ENCODE measurements at regions not wholly inside any gene's neighbourhood (a gene's known extent, or its start where the extent isn't known, plus 50 kb on each side); places are given as distances from the start of the nearest gene placed in this dataset.

DNA sequence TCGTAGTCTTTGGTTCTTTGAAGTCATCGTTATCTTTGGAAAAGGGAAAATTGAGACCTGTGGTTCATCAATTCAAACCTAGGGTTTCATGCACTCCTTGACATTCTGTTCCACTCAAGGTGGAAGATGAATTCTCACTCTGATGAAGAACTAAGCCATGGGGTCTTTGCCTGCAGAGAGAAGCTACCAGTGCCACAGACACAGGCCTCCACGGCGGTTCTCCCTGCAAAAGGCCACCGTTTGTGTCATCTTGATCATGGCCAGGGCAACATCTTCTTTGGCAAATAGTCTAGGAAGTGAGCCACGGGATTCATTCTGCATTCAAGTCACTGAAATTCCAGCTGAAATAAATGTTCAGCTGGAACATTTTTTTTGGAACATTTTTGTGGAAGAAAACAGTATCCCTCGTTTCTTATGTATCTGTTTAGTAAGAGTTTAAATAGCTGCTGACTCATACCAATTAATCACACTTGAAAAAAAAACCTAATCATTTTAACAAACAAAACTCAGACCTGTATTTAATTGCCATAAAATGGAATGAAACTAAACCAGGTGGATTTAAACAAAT, 206.0 kb upstream of the FOXQ1 start:
- Histone ChIP-seq H3K4me1 (ENCODE audit: insufficient read depth) (no peaks in the 10 kb centered on the region; the same call in 1 of the 2 replicates), H3K9me3 (ENCODE audit: low read depth) (no peaks in the 10 kb centered on the region), H3K4me2 (ENCODE audit: unreplicated experiment) (no peak overlapping the region), H4K20me1 (ENCODE audit: insufficient read depth) (no peaks in the 10 kb centered on the region), H3K9ac (no peak overlapping the region), H3K79me2 (ENCODE audit: insufficient read depth) (no peaks in the 10 kb centered on the region), H3K27me3 (replicated peaks; ENCODE audit: insufficient read depth) (peaks cover 15% of the 10 kb centered on the region), H3K36me3 (ENCODE audit: low read depth) (no peaks in the 10 kb centered on the region), H2AFZ (no peak overlapping the region), H3K27ac (no peak overlapping the region), H3K9me2 (ENCODE audit: insufficient read depth) (no peaks in the 10 kb centered on the region), H3K4me3 (no peak overlapping the region), H3F3A (ENCODE audit: insufficient read depth) (no peaks in the 10 kb centered on the region)
- peak; percentile 23 for DNase-seq
- 41 to 47% methylated on average over 7 of the region's 7 CpGs for WGBS, 2 experiments (ENCODE audit: low coverage in 1 of 2, low lambda C conversion rate in 2 of 2, missing lambda C conversion rate in 2 of 2)
- TF ChIP-seq EZH2 (IDR thresholded peaks at IDR 0.05; ENCODE audit: insufficient read depth, poor library complexity, severe bottlenecking) (no peak), EZH2phosphoT487 (IDR thresholded peaks at IDR 0.05; ENCODE audit: insufficient read depth, low read depth) (no peak)
- in situ Hi-C loops (cut with MboI) = no loop called here

DNA sequence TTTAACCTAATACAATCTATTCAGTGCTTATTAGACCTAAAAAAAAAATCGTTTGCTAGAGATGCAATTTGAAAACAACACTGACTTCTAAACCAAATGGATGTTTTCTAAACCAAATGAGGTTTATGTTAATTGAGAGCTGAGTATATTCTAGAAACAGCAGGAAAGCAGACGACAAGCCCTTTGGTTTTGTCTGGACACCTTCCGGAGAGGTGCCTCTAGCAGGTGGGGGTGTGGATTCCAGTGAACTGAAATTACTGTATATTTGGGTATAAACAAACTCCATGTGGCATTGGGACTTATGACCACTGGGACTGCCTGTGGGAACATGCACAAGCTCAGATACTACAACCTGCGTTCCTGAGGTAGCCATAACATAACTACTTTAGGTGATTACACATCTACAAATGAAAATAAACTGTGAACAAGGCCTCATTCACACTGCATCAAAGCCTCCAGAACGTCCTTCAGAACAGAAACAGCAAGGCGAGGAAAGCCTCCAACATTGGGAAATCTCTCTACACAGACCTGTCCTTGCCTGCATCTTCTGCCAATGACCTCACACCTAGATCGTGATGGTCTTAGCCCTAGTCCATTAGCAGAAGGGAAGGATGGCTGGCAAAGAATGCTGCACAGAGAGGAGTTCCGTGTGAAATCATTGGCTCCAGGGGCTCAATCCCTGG, 206.8 kb upstream of the FOXQ1 start:
- Histone ChIP-seq H3K4me3 (no peak overlapping the region), H3K9me2 (ENCODE audit: insufficient read depth) (no peaks in the 10 kb centered on the region), H3K27me3 (replicated peaks; ENCODE audit: insufficient read depth) (peaks cover 15% of the 10 kb centered on the region), H4K20me1 (ENCODE audit: insufficient read depth) (no peaks in the 10 kb centered on the region), H3K27ac (no peak overlapping the region), H3K36me3 (ENCODE audit: low read depth) (no peaks in the 10 kb centered on the region), H3K79me2 (ENCODE audit: insufficient read depth) (no peaks in the 10 kb centered on the region), H2AFZ (no peak overlapping the region), H3K4me2 (ENCODE audit: unreplicated experiment) (no peak overlapping the region), H3K9me3 (ENCODE audit: low read depth) (no peaks in the 10 kb centered on the region), H3K9ac (no peak overlapping the region), H3K4me1 (ENCODE audit: insufficient read depth) (no peaks in the 10 kb centered on the region; the same call in 1 of the 2 replicates), H3F3A (ENCODE audit: insufficient read depth) (no peaks in the 10 kb centered on the region)
- DNase-seq = no peak
- in situ Hi-C loops (cut with MboI) = no loop called here
- 88 to 90% methylated on average over 8 of the region's 8 CpGs for WGBS, 2 experiments (ENCODE audit: low coverage in 1 of 2, low lambda C conversion rate in 2 of 2, missing lambda C conversion rate in 2 of 2)
- TF ChIP-seq EZH2 (IDR thresholded peaks at IDR 0.05; ENCODE audit: insufficient read depth, poor library complexity, severe bottlenecking) = no peak

DNA sequence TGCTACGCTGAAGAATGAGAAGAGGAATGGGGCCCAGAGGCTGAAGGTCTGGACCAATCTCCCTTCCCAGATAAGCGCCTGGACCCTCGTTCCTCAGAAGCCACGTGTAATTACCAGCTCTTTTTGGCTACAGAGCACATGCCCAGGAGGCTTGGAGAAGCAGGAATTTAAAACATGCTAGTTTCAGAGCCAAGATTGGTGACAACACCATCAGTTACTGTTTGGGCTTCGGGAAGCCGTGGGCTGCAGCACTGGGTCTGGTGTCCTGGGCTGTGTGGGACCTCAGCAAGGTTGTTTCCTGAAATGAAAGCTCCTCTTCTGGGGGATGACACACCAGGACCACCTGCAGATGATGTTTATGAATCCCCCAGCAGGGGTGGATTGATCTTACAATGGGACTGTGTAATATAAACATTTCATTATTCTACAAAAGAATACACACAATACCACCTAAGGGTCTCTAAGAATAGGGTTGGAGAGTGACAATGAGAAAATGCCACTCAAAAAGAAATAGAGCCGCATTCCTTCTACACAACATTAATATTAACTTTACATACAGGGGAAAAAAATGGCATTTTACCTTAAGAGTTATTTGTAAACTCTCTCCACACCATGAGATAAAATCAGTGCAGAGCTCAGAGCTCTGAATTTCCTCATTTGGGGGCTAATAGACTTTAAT, 207.8 kb upstream of the FOXQ1 start:
- no peak for TF ChIP-seq EZH2phosphoT487 (IDR thresholded peaks at IDR 0.05; ENCODE audit: insufficient read depth, low read depth)
- no peak for TF ChIP-seq EZH2 (IDR thresholded peaks at IDR 0.05; ENCODE audit: insufficient read depth, poor library complexity, severe bottlenecking)
- 74 to 76% methylated on average over 7 of the region's 7 CpGs for WGBS, 2 experiments (ENCODE audit: low coverage in 1 of 2, low lambda C conversion rate in 2 of 2, missing lambda C conversion rate in 2 of 2)
- H3K79me2 ChIP-seq (ENCODE audit: insufficient read depth) = no peaks in the 10 kb centered on the region

DNA sequence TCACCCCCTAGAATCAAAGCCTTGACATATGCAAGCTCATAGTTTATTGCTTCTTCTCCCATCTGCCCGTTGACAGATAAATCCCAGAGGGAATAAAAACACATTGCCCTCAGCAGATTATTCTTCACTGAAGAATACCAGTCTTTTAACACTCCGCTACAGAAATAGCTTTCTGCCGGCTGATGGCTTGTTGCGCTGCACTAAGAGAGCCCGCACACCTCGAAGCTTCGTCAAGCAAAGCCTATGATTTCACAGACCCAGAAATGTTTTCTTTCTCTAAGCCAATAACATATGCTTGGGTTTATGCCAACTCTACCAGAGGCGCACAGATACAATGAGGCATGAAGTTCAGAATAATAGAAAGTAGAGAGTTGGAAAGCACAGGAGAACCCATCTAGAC, 208.9 kb upstream of the FOXQ1 start:
- H3K27ac ChIP-seq = no peak overlapping the region
- no peak for DNase-seq
- peaks cover 22% of the 10 kb centered on the region for H3K27me3 ChIP-seq (replicated peaks; ENCODE audit: insufficient read depth)
- H3F3A ChIP-seq (ENCODE audit: insufficient read depth) = no peaks in the 10 kb centered on the region
- H3K36me3 ChIP-seq (ENCODE audit: low read depth) = no peaks in the 10 kb centered on the region
- H3K9ac ChIP-seq = no peak overlapping the region
- TF ChIP-seq EZH2 (IDR thresholded peaks at IDR 0.05; ENCODE audit: insufficient read depth, poor library complexity, severe bottlenecking) (no peak), EZH2phosphoT487 (IDR thresholded peaks at IDR 0.05; ENCODE audit: insufficient read depth, low read depth) (no peak)
- H2AFZ ChIP-seq = no peak overlapping the region
- H4K20me1 ChIP-seq (ENCODE audit: insufficient read depth) = no peaks in the 10 kb centered on the region
- no peaks in the 10 kb centered on the region; the same call in 1 of the 2 replicates for H3K4me1 ChIP-seq (ENCODE audit: insufficient read depth)
- in situ Hi-C loops (cut with MboI) = no loop called here
- no peaks in the 10 kb centered on the region for H3K79me2 ChIP-seq (ENCODE audit: insufficient read depth)
- H3K4me2 ChIP-seq (ENCODE audit: unreplicated experiment) = no peak overlapping the region
- H3K9me3 ChIP-seq (ENCODE audit: low read depth) = no peaks in the 10 kb centered on the region
- no peaks in the 10 kb centered on the region for H3K9me2 ChIP-seq (ENCODE audit: insufficient read depth)
- H3K4me3 ChIP-seq = no peak overlapping the region
- 92 to 94% methylated on average over 8 of the region's 8 CpGs for WGBS, 2 experiments (ENCODE audit: low coverage in 1 of 2, low lambda C conversion rate in 2 of 2, missing lambda C conversion rate in 2 of 2)

More for the DNA sequence above, 207.8 kb upstream of the FOXQ1 start:
- Histone ChIP-seq H3K27me3 (replicated peaks; ENCODE audit: insufficient read depth) (peaks cover 15% of the 10 kb centered on the region), H3K4me3 (no peak overlapping the region), H3K9me3 (ENCODE audit: low read depth) (no peaks in the 10 kb centered on the region), H3K4me2 (ENCODE audit: unreplicated experiment) (no peak overlapping the region), H4K20me1 (ENCODE audit: insufficient read depth) (no peaks in the 10 kb centered on the region), H2AFZ (no peak overlapping the region), H3F3A (ENCODE audit: insufficient read depth) (no peaks in the 10 kb centered on the region), H3K9me2 (ENCODE audit: insufficient read depth) (no peaks in the 10 kb centered on the region), H3K9ac (no peak overlapping the region), H3K36me3 (ENCODE audit: low read depth) (no peaks in the 10 kb centered on the region), H3K4me1 (ENCODE audit: insufficient read depth) (no peaks in the 10 kb centered on the region; the same call in 1 of the 2 replicates), H3K27ac (no peak overlapping the region)
- peak; percentile 5 for DNase-seq
- in situ Hi-C loops (cut with MboI) = no loop called here

Measured in GM23248 (cell line).